GM18907 (cell line): ENCODE measurements at regions not wholly inside any gene's neighbourhood (a gene's known extent, or its start where the extent isn't known, plus 50 kb on each side); places are given as distances from the start of the nearest gene placed in this dataset.

Source experiments
- ATAC-seq: cut with Tn5 transposase; IDR thresholded peaks from one replicate; pipeline ENCODE4 v1.9.1; 2021; ENCODE audit warnings: mild to moderate bottlenecking, moderate library complexity; ENCODE audit not compliant: unreplicated experiment

- no peak for ATAC-seq
Measured at GRCh38 chr6:91678679-91679446, 1092.0 kb upstream of the MAP3K7 start.

GRCh38 chr6:91672201-91672600 lies 1085.3 kb upstream of the MAP3K7 start:
- no peak for ATAC-seq

GRCh38 chr6:91669871-91670268 lies 1083.0 kb upstream of the MAP3K7 start:
- no peak for ATAC-seq

GRCh38 chr6:91669154-91669870 lies 1082.4 kb upstream of the MAP3K7 start:
- ATAC-seq = no peak

GRCh38 chr6:91667596-91667995 lies 1080.7 kb upstream of the MAP3K7 start:
- ATAC-seq = no peak

GRCh38 chr6:91664327-91664959 lies 1077.6 kb upstream of the MAP3K7 start:
- ATAC-seq = peak; percentile 58

- ATAC-seq = no peak
Measured at GRCh38 chr6:91660893-91661292, 1074.0 kb upstream of the MAP3K7 start.

GRCh38 chr6:91659891-91660290 lies 1073.0 kb upstream of the MAP3K7 start:
- ATAC-seq = no peak

GRCh38 chr6:91654793-91655192 lies 1067.9 kb upstream of the MAP3K7 start:
- ATAC-seq = no peak

- ATAC-seq = no peak
Measured at GRCh38 chr6:91654357-91654756, 1067.5 kb upstream of the MAP3K7 start.

- ATAC-seq = no peak
Measured at GRCh38 chr6:91653895-91654294, 1067.0 kb upstream of the MAP3K7 start.

- no peak for ATAC-seq
Measured at GRCh38 chr6:91653076-91653723, 1066.3 kb upstream of the MAP3K7 start.

GRCh38 chr6:91646649-91647048 lies 1059.8 kb upstream of the MAP3K7 start:
- ATAC-seq = no peak

GRCh38 chr6:91645811-91646210 lies 1058.9 kb upstream of the MAP3K7 start:
- ATAC-seq = no peak

GRCh38 chr6:91637217-91637616 lies 1050.3 kb upstream of the MAP3K7 start:
- no peak for ATAC-seq

GRCh38 chr6:91634791-91635190 lies 1047.9 kb upstream of the MAP3K7 start:
- ATAC-seq = no peak

GRCh38 chr6:91633374-91634111 lies 1046.7 kb upstream of the MAP3K7 start:
- no peak for ATAC-seq

- no peak for ATAC-seq
Measured at GRCh38 chr6:91632308-91632707, 1045.4 kb upstream of the MAP3K7 start.

GRCh38 chr6:91631227-91631626 lies 1044.4 kb upstream of the MAP3K7 start:
- no peak for ATAC-seq

- no peak for ATAC-seq
Measured at GRCh38 chr6:91626911-91627310, 1040.0 kb upstream of the MAP3K7 start.

- ATAC-seq = no peak
Measured at GRCh38 chr6:91613481-91613880, 1026.6 kb upstream of the MAP3K7 start.
